GM06990 (cell line): ENCODE measurements at regions not wholly inside any gene's neighbourhood (a gene's known extent, or its start where the extent isn't known, plus 50 kb on each side); places are given as distances from the start of the nearest gene placed in this dataset.
"Not testable (repeated sequence)": the region's sequence is repeated elsewhere in the genome, so short reads cannot be mapped to it uniquely, and the experiment has no call there.

ENCODE experiments used
- DNase-seq: peaks from one replicate; pipeline ENCODE4 v3.0.0-alpha.2; 2011; ENCODE audit not compliant: insufficient read length; ENCODE audit errors: extremely low read depth
- H3K27me3 ChIP-seq: replicated peaks from 2 replicates; pipeline ENCODE4 v1.6.0; 2011; ENCODE audit warnings: low read length; ENCODE audit not compliant: control insufficient read depth, insufficient read depth
- H3K36me3 ChIP-seq: 2 replicates; pipeline ENCODE4 v1.5.1; 2011; ENCODE audit warnings: low read length; ENCODE audit not compliant: control insufficient read depth, insufficient read depth
- H3K4me3 ChIP-seq: replicated peaks from 2 replicates; pipeline ENCODE4 v1.5.1; 2011; ENCODE audit warnings: low read depth, mild to moderate bottlenecking, control low read depth, low read length
- TF ChIP-seq, protein P1 (sequence below): IDR thresholded peaks from 2 replicates; pipeline ENCODE4 v1.5.1; 2011; ENCODE audit warnings: low read length, control low read depth, mild to moderate bottlenecking, inconsistent platforms; ENCODE audit not compliant: insufficient read depth, poor library complexity, severe bottlenecking

DNA sequence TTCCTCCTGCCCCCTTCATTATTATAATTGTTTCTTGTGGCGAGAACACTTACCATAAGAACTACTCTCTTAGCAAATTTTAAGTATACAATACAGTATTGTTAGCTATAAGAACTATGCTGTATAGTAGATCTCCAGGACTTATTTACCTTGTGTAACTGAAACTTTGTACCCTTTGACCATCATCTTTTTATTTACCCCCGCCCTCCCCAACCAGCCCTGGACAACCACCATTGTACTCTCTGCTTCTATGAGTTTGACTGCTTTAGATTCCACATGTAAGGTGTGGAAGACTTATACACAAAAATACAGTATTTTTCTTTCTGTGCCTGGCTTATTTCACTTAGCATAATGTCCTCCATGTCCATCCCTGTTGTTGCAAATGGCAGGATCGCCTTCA is 161.1 kb downstream of the PHF8 start:
- Histone ChIP-seq H3K27me3 (no peaks in the 10 kb centered on the region), H3K36me3 (no peaks in the 10 kb centered on the region), H3K4me3 (no peak overlapping the region)
- DNase-seq: no peak
- TF ChIP-seq, protein P1, sequence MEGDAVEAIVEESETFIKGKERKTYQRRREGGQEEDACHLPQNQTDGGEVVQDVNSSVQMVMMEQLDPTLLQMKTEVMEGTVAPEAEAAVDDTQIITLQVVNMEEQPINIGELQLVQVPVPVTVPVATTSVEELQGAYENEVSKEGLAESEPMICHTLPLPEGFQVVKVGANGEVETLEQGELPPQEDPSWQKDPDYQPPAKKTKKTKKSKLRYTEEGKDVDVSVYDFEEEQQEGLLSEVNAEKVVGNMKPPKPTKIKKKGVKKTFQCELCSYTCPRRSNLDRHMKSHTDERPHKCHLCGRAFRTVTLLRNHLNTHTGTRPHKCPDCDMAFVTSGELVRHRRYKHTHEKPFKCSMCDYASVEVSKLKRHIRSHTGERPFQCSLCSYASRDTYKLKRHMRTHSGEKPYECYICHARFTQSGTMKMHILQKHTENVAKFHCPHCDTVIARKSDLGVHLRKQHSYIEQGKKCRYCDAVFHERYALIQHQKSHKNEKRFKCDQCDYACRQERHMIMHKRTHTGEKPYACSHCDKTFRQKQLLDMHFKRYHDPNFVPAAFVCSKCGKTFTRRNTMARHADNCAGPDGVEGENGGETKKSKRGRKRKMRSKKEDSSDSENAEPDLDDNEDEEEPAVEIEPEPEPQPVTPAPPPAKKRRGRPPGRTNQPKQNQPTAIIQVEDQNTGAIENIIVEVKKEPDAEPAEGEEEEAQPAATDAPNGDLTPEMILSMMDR: no peak

DNA sequence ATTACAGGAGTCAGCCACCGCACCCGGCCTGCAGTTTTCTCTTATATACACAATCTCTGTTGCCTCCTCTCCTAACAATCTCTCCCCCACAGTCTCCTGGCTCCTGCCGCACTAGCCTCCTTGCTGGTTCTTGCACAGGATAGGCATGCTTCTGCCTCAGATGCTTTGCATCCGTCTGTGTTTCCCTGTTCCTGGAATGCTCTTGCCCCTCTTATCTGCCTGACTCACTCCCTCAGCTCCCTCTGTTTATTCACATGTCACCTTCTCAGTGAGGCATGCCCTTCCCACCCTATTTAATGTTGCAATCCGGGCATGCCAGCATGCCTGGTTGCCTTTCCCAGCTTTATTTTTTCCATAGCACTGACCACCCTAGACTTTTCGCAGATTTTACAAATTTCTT is 161.9 kb downstream of the PHF8 start:
- Histone ChIP-seq H3K4me3 (no peak overlapping the region), H3K36me3 (no peaks in the 10 kb centered on the region), H3K27me3 (no peaks in the 10 kb centered on the region)
- TF ChIP-seq, protein P1: no peak
- DNase-seq: no peak

DNA sequence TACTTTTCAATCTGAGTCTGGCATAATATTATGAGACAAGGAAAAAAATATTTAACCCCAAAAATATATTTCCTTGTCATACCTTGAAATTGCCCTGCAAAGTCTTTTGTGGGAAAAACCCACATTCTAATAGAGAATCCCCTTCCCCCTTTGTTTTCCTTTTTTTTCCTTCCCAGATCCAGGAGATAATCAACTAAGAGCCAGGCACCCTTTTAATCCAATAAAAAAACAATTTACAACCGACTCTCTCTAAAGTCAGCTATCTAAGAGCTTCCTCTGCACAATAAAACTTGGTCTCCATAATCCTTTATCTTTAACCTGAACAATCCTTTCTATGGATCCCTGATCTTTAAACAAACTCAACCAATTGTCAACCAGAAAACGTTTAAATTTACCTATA is 163.5 kb downstream of the PHF8 start:
- H3K27me3 ChIP-seq, DNase-seq, H3K36me3 ChIP-seq, H3K4me3 ChIP-seq: not testable (repeated sequence)

DNA sequence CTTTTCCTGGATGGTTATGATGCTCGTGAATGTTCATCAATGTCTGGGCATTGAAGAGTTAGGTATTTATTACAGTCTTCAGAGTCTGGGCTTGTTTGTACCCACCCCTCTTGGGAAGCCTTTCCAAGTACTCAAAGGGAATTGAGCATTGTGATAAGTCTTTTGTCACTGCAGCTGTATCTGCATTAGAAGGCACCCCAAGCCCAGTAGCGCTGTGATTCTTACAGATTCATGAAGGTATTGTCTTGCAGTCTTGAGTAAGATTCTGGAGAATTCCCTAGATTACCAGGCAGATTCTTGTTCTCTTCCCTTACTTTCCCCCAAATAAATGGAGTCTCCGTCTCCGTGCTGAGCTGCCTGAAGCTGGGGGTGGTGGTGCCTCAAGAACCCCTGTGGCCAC is 173.4 kb upstream of the HUWE1 start:
- no peaks in the 10 kb centered on the region for H3K36me3 ChIP-seq
- H3K4me3 ChIP-seq: no peak overlapping the region
- no peaks in the 10 kb centered on the region for H3K27me3 ChIP-seq
- no peak for DNase-seq
- TF ChIP-seq, protein P1: no peak

DNA sequence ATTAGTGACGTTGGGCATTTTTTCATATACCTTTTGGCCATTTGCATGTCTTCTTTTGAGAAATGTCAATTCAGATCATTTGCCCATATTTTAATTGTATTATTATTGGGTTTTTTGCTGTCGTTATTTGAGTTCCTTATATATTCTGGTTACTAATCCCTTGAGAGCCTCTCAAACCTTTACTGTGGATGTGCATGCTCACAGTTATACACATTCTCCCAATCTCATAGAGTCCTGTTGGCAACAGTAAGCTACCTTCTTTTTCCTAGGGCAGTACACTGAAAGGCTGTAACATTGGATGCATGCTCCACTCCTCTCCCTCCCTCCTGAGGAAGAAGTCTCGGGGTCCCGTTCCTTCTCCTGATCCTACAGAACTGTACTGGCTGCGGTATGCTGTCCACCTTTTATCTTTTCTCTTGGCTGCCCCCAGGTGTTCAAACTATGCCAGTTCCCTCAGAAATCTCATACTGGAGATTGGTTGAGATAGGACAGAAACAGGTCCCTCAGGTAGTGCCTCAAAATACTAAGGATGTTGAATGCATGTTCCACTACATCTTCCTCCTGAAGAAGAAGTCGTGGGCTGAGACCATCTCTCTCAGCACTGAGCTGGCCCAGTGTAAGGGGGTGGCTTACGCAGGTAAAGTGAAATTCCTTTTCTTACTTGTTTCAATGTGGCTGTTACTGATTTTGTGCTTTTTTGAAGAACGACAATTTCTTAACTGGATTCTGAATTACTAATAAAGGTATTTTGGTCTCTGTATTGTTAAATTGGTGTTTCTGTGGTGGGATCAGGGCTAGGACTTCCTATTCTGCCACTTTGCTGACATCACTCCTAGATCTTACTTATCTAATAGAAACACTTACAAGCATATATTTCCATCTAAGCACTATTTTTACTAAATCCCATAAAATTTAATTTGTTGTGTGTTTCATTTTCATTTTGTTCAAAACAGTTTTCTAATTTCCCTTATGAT is 145.4 kb upstream of the HUWE1 start:
- peak; percentile 25 for DNase-seq
- Histone ChIP-seq H3K4me3 (no peak overlapping the region), H3K36me3 (no peaks in the 10 kb centered on the region), H3K27me3 (no peaks in the 10 kb centered on the region)
- TF ChIP-seq, protein P1: peak; percentile 55

DNA sequence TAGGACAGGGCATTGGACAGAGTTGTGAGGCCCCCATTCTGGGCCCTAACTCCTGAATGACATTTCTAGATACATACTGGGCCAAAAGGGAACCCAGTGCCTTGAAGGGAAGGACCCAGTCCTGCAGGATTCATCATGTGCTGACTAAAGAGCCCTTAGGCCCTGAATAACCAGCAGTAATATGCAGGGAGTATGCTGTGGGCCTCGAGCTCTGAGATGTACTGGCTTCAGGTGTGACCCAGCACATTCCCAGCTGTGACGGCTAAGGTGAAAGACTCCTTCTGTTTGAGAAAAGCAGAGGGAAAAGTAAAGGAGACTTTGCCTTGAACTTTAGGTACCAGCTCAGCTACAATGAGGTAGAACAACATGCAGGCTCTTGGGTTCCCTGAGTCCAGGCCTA is 138.2 kb upstream of the HUWE1 start:
- TF ChIP-seq, protein P1: no peak

DNA sequence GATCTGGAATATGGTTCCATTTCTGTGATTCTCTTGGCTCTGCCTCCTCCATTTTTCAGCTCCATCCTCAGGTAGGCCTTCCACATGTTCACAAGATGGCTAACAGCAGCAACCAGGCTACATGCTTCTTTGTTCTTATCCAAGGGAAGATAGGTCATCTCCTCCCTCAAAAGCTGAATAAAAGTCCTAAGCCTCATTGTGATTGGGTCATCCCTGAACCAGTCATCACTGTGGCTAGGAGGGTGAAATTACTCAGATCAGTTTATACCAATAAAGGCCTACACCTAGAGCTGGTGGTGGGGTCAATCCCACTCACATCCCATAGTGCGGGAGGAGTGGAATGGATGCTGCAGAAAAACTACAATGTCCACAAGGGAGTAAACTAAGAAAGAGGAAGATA is 131.6 kb upstream of the HUWE1 start:
- DNase-seq, H3K36me3 ChIP-seq, H3K4me3 ChIP-seq, H3K27me3 ChIP-seq: not testable (repeated sequence)

More for the DNA sequence above, 138.2 kb upstream of the HUWE1 start:
- Histone ChIP-seq H3K27me3 (no peaks in the 10 kb centered on the region), H3K36me3 (no peaks in the 10 kb centered on the region), H3K4me3 (no peak overlapping the region)
- DNase-seq: no peak
